ENCODE measurements at regions not wholly inside any gene's neighbourhood (a gene's known extent, or its start where the extent isn't known, plus 50 kb on each side); places are given as distances from the start of the nearest gene placed in this dataset.
A peak's percentile ranks its signal among the peaks of the same experiment; 100 is the strongest.

- no peak for DNase-seq (ENCODE audit: insufficient read length, low spot score)
- no peak for FAIRE-seq
These were observed 188.3 kb downstream of the IRF8 start for GRCh38 chr16:86087011-86087895.

GRCh38 chr16:86087896-86088230 lies 188.9 kb downstream of the IRF8 start:
- FAIRE-seq, result no peak
- DNase-seq (ENCODE audit: insufficient read length, low spot score), result no peak

- DNase-seq (ENCODE audit: insufficient read length, low spot score) (no peak), FAIRE-seq (no peak)
These were observed 189.3 kb downstream of the IRF8 start for GRCh38 chr16:86088287-86088686.

- FAIRE-seq (no peak), DNase-seq (ENCODE audit: insufficient read length, low spot score) (no peak)
These were observed 189.9 kb downstream of the IRF8 start for GRCh38 chr16:86088816-86089215.

- FAIRE-seq, result no peak
- no peak for DNase-seq (ENCODE audit: insufficient read length, low spot score)
These were observed 190.5 kb downstream of the IRF8 start for GRCh38 chr16:86089334-86089900.

GRCh38 chr16:86089991-86090390 lies 191.0 kb downstream of the IRF8 start:
- FAIRE-seq, result peak; percentile 63

GRCh38 chr16:86090461-86091170 lies 191.7 kb downstream of the IRF8 start:
- FAIRE-seq, result no peak

More at GRCh38 chr16:86089991-86090390, 191.0 kb downstream of the IRF8 start:
- peak; percentile 57 for DNase-seq (ENCODE audit: insufficient read length, low spot score)

GRCh38 chr16:86091976-86092375 lies 193.0 kb downstream of the IRF8 start:
- no peak for FAIRE-seq
- DNase-seq (ENCODE audit: insufficient read length, low spot score), result no peak

More at GRCh38 chr16:86090461-86091170, 191.7 kb downstream of the IRF8 start:
- DNase-seq (ENCODE audit: insufficient read length, low spot score), result no peak

- FAIRE-seq, result no peak
- no peak for DNase-seq (ENCODE audit: insufficient read length, low spot score)
These were observed 193.9 kb downstream of the IRF8 start for GRCh38 chr16:86092586-86093480.

- DNase-seq (ENCODE audit: insufficient read length, low spot score) (no peak), FAIRE-seq (no peak)
These were observed 195.1 kb downstream of the IRF8 start for GRCh38 chr16:86093801-86094750.

- FAIRE-seq (no peak), DNase-seq (ENCODE audit: insufficient read length, low spot score) (no peak)
These were observed 196.3 kb downstream of the IRF8 start for GRCh38 chr16:86095131-86095752.

- DNase-seq (ENCODE audit: insufficient read length, low spot score) (no peak), FAIRE-seq (no peak)
These were observed 197.0 kb downstream of the IRF8 start for GRCh38 chr16:86095906-86096485.

GRCh38 chr16:86096850-86097249 lies 197.9 kb downstream of the IRF8 start:
- DNase-seq (ENCODE audit: insufficient read length, low spot score) (no peak), FAIRE-seq (no peak)

- FAIRE-seq, result no peak
- no peak for DNase-seq (ENCODE audit: insufficient read length, low spot score)
These were observed 200.4 kb downstream of the IRF8 start for GRCh38 chr16:86099326-86099725.

- DNase-seq (ENCODE audit: insufficient read length, low spot score), result no peak
- FAIRE-seq, result no peak
These were observed 201.5 kb downstream of the IRF8 start for GRCh38 chr16:86100205-86101136.

GRCh38 chr16:86101137-86101896 lies 202.4 kb downstream of the IRF8 start:
- no peak for FAIRE-seq
- DNase-seq (ENCODE audit: insufficient read length, low spot score), result no peak

- DNase-seq (ENCODE audit: insufficient read length, low spot score), result no peak
- no peak for FAIRE-seq
These were observed 202.9 kb downstream of the IRF8 start for GRCh38 chr16:86101897-86102157.
